HEK293 (cell line): ENCODE measurements at regions not wholly inside any gene's neighbourhood (a gene's known extent, or its start where the extent isn't known, plus 50 kb on each side); places are given as distances from the start of the nearest gene placed in this dataset.

Experiments used
- KLF1 ChIP-seq: fragments of 450-650 bp; formaldehyde crosslinking; IDR thresholded peaks from 2 replicates; pipeline ENCODE4 v1.5.1; 2016; ENCODE audit warnings: missing biosample characterization, missing genetic modification characterization
- KLF9 ChIP-seq: fragments of 450-650 bp; formaldehyde crosslinking; IDR thresholded peaks from 2 replicates; pipeline ENCODE4 v1.5.1; 2016; ENCODE audit warnings: missing biosample characterization, missing genetic modification characterization, low read depth
- REST ChIP-seq: fragments of 450-650 bp; formaldehyde crosslinking; IDR thresholded peaks from 2 replicates; pipeline ENCODE4 v1.5.1; 2016; ENCODE audit warnings: missing biosample characterization, missing genetic modification characterization
- ZBTB49 ChIP-seq: fragments of 450-650 bp; formaldehyde crosslinking; IDR thresholded peaks from 2 replicates; pipeline ENCODE4 v1.5.1; 2016; ENCODE audit warnings: missing biosample characterization, missing genetic modification characterization, low read depth
- ZEB2 ChIP-seq: fragments of 450-650 bp; formaldehyde crosslinking; IDR thresholded peaks from 2 replicates; pipeline ENCODE4 v1.5.1; 2016; ENCODE audit warnings: missing biosample characterization, missing genetic modification characterization
- ZNF19 ChIP-seq: fragments of 450-650 bp; formaldehyde crosslinking; IDR thresholded peaks from 2 replicates; pipeline ENCODE4; 2016; ENCODE audit warnings: missing biosample characterization, missing genetic modification characterization, low read depth
- ZNF202 ChIP-seq: fragments of 450-650 bp; formaldehyde crosslinking; IDR thresholded peaks from 2 replicates; pipeline ENCODE4 v1.5.1; 2016; ENCODE audit warnings: missing biosample characterization, missing genetic modification characterization, borderline replicate concordance
- ZNF610 ChIP-seq: fragments of 450-650 bp; formaldehyde crosslinking; IDR thresholded peaks from 2 replicates; pipeline ENCODE4 v1.5.1; 2016; ENCODE audit warnings: missing biosample characterization, missing genetic modification characterization, borderline replicate concordance
- ZNF776 ChIP-seq: fragments of 450-650 bp; formaldehyde crosslinking; IDR thresholded peaks from 2 replicates; pipeline ENCODE4 v1.5.0; 2017; ENCODE audit warnings: missing biosample characterization, missing genetic modification characterization, borderline replicate concordance

GRCh38 chr10:30534465-30535144, 94.9 kb downstream of the LYZL2 start:
- TF ChIP-seq REST (tag by site-specific recombination) = no peak
- no peak for TF ChIP-seq KLF1 (tag by site-specific recombination)
- TF ChIP-seq ZNF776 (tag by site-specific recombination) = no peak
- TF ChIP-seq ZNF19 = no peak
- no peak for TF ChIP-seq ZEB2 (tag by site-specific recombination)
- TF ChIP-seq ZNF202 = no peak
- no peak for TF ChIP-seq ZBTB49 (tag by site-specific recombination)
- no peak for TF ChIP-seq ZNF610
- TF ChIP-seq KLF9 (tag by site-specific recombination) = no peak
